GM19043 (cell line): ENCODE measurements at regions not wholly inside any gene's neighbourhood (a gene's known extent, or its start where the extent isn't known, plus 50 kb on each side); places are given as distances from the start of the nearest gene placed in this dataset.

Source experiments
- ATAC-seq: cut with Tn5 transposase; IDR thresholded peaks from one replicate; pipeline ENCODE4 v1.9.1; 2021; ENCODE audit warnings: low read depth; ENCODE audit not compliant: unreplicated experiment

- ATAC-seq = no peak
Measured at GRCh38 chr13:91086936-91087716, 260.4 kb upstream of the MIR17HG start.

DNA sequence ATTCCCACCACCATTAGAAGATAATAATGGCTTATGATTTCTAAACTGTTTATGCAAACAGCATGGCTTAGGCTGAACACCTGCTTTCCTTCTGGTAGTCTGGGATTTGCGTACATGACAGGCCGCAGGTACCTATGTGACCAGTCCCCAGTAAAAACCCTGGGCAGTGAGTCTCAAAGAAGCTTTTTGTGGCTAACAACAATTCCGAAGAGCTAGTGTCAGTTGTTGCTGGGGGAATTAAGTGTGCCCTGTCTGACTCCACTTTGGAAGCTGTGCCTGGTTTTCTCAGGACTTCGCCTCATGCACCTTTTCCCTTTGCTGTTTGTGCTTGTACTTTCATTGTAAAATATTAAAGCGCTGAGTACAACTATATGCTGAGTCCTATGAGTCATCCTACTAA lies 250.2 kb upstream of the MIR17HG start:
- no peak for ATAC-seq

GRCh38 chr13:91099877-91100276 lies 247.6 kb upstream of the MIR17HG start:
- no peak for ATAC-seq

GRCh38 chr13:91100944-91101343 lies 246.5 kb upstream of the MIR17HG start:
- ATAC-seq = no peak

DNA sequence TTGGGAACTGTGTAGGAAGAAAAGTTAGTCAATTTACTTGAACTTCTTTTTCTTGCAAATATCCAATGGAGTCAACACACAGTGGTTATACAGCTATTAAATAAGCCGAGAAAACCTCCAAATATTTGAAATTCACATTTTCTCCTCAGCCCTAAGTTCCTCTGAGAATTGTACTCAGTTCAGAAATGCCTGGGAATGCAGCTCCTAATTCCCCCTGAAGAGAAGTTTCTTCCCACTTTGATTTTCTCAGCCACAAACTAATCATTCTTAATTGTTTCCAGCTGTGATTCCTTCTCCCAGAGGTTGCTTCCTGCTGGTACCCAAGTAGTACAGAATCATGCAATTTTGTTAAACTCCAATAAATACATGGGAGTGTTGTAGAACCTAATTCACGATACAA lies 246.1 kb upstream of the MIR17HG start:
- ATAC-seq = no peak

- no peak for ATAC-seq
Measured at GRCh38 chr13:91105270-91105669, 242.2 kb upstream of the MIR17HG start.

- no peak for ATAC-seq
Measured at GRCh38 chr13:91106565-91106964, 240.9 kb upstream of the MIR17HG start.

GRCh38 chr13:91108315-91108714 lies 239.2 kb upstream of the MIR17HG start:
- ATAC-seq = no peak

DNA sequence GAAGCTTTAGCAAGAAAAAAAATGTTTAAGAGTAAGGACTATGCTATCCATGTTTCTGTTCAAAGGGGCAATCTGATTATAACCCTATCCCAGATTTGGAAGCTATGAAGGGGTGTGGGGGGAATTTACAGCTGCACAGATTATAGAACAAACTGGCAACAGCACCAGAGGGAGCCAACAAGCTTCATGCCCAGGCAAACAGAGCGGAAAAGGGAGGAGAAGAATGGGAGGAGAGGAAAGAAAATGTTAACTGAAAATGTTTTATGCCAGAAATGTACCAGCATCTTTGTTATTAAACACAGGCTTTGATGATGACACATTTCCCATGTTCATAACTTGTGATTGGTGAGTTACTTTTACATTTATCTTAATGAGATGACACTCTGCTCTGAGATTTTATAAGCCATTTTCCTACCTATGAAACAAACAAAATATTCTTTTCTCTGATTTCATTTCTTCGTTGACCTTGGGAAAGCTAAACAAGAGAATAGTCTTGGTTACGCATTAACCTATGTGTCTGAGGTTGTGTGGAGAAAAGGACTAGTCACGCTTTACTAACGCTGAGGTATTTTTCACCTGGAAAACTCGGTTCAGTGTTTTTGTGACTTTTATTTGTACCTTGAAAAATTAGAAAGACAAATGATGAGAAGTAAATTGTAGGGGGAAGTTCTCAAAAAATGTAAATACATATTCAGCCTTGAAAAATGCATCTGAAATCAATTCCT lies 235.8 kb upstream of the MIR17HG start:
- no peak for ATAC-seq

DNA sequence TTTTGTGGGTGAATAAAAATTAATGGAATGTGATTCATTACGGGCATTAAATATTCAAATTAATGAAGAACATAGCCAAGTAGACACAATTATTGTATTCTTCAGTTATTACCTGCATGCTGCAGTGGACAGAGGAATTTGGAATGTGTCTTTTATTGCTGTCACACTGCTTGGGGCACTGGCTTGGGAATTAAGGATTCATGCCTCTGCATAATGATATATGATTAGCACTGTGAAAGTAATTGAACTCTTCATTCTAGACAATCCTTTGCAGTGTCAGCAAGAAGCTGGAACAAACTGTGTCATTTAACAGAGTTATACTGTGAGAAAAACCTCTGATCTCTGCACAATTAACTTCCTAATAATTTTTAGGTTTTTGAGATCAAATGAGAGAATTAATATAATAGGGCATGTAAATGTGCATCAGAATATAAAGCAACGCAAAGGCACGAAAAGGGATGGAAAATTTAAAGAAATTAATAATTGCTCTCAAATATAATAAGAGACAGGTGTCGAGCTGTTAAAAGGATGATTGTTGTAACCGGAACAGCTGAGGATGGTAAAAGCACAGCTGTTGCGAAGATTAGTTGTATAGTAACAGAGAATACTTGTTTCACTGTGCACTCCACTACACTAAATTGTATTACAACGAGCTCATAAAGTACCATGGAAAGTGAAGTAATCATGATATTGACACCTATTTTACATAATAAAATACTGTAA lies 235.1 kb upstream of the MIR17HG start:
- no peak for ATAC-seq

DNA sequence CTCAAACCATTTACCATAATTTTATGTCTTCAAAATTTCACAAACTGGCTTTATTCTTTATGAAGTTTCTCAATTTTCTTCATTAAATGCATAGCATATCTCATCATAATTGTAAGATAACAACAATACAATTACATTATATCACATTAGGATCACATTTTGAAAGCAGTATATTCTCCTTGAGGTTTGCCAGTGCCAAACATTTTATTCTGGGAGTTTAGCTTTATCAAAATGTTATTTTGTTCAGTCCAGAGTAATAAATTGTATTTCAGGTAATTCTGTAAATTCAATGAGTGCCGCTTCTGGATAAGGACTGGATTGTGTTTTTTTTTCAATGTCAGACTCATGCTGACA lies 234.6 kb upstream of the MIR17HG start:
- ATAC-seq = no peak

DNA sequence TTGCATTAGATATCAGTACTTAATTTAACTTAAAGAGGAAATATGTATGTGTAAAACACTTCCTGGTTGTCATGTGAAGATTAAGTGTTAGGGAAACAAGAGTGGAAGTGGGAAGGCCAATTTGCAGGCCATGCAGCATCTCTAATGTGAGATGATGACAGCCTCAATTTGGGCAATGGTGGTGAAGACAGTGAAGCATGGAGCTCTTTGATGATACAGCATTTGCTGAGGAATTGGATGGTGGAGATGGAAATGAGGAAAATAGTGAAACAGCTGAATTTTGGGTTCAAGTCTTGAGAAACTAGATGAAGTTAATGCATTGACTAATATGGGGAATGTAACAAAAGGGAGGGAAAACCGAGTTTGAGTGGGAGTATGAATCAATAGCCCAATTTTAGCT lies 231.7 kb upstream of the MIR17HG start:
- no peak for ATAC-seq

GRCh38 chr13:91117351-91117750 lies 230.1 kb upstream of the MIR17HG start:
- ATAC-seq = no peak

DNA sequence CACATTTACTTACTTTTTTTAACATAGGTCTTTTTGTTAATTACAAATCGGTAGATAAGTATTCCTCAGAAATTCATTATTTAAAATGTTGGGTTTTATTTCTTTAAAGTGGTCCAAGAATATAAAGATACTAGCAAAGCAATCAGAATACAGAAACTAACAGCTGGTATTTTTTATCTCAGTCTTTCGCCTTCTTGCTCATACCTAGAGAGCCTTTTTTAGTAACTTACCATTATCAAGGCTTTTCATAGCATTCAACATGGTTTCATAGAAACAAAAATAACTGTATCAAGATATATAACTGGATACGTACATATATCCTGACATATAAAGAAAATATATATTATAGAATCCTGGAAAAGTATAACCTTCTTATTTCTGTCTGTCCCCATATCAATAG lies 227.8 kb upstream of the MIR17HG start:
- no peak for ATAC-seq

DNA sequence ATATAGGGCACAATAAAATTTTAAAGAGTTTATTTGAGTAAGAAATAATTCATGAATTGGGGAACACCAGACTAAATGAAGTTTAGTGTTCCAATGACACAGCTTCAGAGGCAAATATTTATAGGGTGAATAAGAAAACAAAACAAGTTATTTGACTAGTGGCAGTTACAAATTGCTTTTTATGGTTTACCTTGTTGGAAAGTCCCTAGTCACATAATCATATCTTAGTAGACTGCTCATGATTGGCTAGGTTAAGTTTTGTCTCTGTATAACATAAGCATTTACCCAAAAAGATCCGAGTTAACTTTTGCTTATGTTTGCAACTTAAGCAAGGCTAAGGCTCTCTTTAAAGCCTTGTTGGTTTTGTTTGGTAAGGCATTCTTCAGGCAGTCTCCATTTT lies 224.7 kb upstream of the MIR17HG start:
- no peak for ATAC-seq

GRCh38 chr13:91123456-91124127 lies 223.9 kb upstream of the MIR17HG start:
- ATAC-seq = no peak

DNA sequence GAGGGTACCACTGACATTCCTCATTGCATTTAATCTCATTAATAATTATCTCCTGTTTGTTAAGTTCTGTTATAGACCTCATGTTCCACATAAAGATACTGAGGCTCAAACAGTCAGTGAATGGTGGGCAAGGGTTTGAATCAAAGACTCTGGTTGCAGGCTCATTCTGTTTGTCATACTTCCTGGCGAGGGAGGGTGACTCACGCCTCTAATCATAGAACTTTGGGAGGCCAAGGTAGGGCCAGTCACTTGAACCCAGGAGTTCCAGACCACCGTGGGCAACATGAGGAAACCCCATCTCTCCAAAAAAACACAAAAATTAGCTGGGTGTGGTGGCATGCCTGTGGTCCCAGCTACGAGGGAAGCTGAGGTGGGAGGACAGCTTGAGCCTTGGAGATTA lies 220.7 kb upstream of the MIR17HG start:
- ATAC-seq = no peak

DNA sequence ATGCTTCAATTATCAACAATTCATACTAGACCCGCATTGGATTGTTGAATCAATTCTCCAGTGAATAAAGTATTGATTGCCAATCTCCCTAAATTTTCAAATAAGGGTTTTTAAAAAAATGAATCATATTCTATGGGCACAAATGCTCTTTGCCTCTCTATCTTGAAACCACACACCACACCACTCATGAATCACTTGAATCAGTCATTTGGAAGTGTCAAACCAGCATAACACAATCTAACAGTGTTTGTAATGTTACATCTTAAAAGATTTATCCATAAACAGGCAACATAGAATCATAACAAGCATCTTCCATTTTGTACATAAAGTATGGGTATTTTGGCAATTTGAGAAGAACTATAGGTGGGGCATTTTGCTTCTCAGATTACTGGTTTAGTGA lies 219.5 kb upstream of the MIR17HG start:
- ATAC-seq = no peak

- ATAC-seq = no peak
Measured at GRCh38 chr13:91132381-91132780, 215.1 kb upstream of the MIR17HG start.

DNA sequence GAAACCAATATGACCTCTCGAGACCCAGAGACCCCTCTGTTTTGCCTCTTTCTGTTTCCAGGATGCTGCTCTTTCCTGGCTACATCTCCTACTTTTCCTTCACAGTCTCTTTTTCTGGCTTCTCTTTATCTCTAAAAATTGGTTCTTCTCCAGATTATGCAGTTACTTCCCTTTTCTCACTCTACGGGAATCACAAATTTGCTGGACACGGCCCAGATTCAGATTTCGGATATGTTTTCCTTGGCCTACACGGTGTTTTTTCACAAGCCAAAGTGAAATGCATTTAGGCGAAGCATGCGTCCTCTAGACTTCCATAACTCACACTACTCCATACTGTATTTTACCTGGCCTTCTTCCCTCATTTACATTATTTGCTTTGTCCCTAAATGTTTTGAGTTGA lies 214.7 kb upstream of the MIR17HG start:
- no peak for ATAC-seq
